NB4 (cell line): ENCODE measurements at regions not wholly inside any gene's neighbourhood (a gene's known extent, or its start where the extent isn't known, plus 50 kb on each side); places are given as distances from the start of the nearest gene placed in this dataset.

Source experiments
- CTCF ChIP-seq: IDR thresholded peaks from one replicate; pipeline ENCODE4 v1.5.1; 2012; ENCODE audit warnings: low read depth, low read length
- MAX ChIP-seq: IDR thresholded peaks from 2 replicates; pipeline ENCODE4 v1.6.1; 2011; ENCODE audit warnings: low read depth, low read length
- MYC ChIP-seq: IDR thresholded peaks from 2 replicates; pipeline ENCODE4 v1.6.1; 2011; ENCODE audit warnings: low read depth, low read length
- POLR2A ChIP-seq: IDR thresholded peaks from 2 replicates; pipeline ENCODE4 v1.6.1; 2011; ENCODE audit warnings: mild to moderate bottlenecking; ENCODE audit not compliant: insufficient read length; ENCODE audit errors: extremely low read depth

GRCh38 chr18:55764386-55764785 lies 176.4 kb upstream of the TCF4 start:
- TF ChIP-seq MAX (no peak), CTCF (no peak), POLR2A (no peak), MYC (no peak)
